Activated CD8-positive, alpha-beta T cell treated with anti-CD3 and anti-CD28 coated beads for 36 hours (primary cell): ENCODE measurements at regions not wholly inside any gene's neighbourhood (a gene's known extent, or its start where the extent isn't known, plus 50 kb on each side); places are given as distances from the start of the nearest gene placed in this dataset.

Experiments
- ATAC-seq: fragments of 200-7000 bp; cut with Tn5 transposase; one replicate; pipeline ENCODE4 v1.10.0; 2021; ENCODE audit warnings: mild to moderate bottlenecking, moderate library complexity
- CTCF ChIA-PET: fragments of 350-600 bp; sonication (Branson Sonifier 250); formaldehyde crosslinking; loops from one replicate; lab custom pipeline; 2021; ENCODE audit warnings: antibody characterized with exemption; lab: Charles Lee
- POLR2A ChIA-PET: fragments of 350-600 bp; sonication (Branson Sonifier 250); formaldehyde crosslinking; loops from one replicate; lab custom pipeline; 2021; ENCODE audit warnings: antibody characterized with exemption; lab: Charles Lee
- DNase-seq: peaks from one replicate; pipeline ENCODE4 v3.0.0-alpha.2; 2020
- H3K27ac Mint-ChIP-seq: one replicate; pipeline ENCODE4 v1.8.0; 2021; ENCODE audit warnings: mild to moderate bottlenecking, mixed read lengths
- H3K27me3 Mint-ChIP-seq: one replicate; pipeline ENCODE4 v1.8.0; 2021; ENCODE audit warnings: mixed read lengths
- H3K36me3 Mint-ChIP-seq: one replicate; pipeline ENCODE4 v1.8.0; 2021; ENCODE audit warnings: low read depth, mixed read lengths
- H3K4me1 Mint-ChIP-seq: one replicate; pipeline ENCODE4 v1.8.0; 2021; ENCODE audit warnings: low read depth, mixed read lengths
- H3K4me3 Mint-ChIP-seq: one replicate; pipeline ENCODE4 v1.8.0; 2021; ENCODE audit warnings: mild to moderate bottlenecking, moderate library complexity, mixed read lengths
- H3K9me3 Mint-ChIP-seq: one replicate; pipeline ENCODE4 v1.8.0; 2021; ENCODE audit warnings: mixed read lengths
- CTCF ChIP-seq: fragments of 200-600 bp; IDR thresholded peaks from one replicate; pipeline ENCODE4 v1.8.0; 2022; ENCODE audit warnings: antibody characterized with exemption, mild to moderate bottlenecking
- intact Hi-C: fragments of 100-400 bp; cut with micrococcal nuclease; formaldehyde crosslinking; loops from one replicate; pipeline ENCODE4 v1.10.0; 2022

DNA sequence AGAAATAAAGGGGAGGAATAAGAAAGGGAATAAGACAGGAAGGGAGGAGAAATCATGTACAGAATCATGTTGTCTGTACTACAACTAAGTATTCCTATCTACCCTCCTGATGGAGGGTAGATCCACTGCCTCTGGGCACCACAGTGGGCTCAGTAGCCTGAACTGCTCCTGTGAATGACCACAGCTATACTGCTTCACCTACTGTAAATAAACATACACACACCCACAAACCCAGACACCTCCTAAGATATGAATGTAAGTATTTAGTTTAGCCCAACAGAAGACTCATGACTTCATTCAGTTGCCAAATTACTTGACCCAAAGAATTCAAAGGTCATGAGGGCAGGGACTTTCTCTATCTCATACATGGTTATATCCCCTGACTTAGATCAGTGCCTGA, 177.3 kb upstream of the C11orf58 start:
- intact Hi-C loops = no loop called here
- no peak for TF ChIP-seq CTCF
- H3K27me3 Mint-ChIP-seq = no peaks in the 10 kb centered on the region
- ChIA-PET POLR2A (no interaction called here), CTCF (no interaction called here)
- H3K36me3 Mint-ChIP-seq = no peaks in the 10 kb centered on the region
- no peaks in the 10 kb centered on the region for H3K4me1 Mint-ChIP-seq
- H3K4me3 Mint-ChIP-seq = no peak overlapping the region
- no peaks in the 10 kb centered on the region for H3K9me3 Mint-ChIP-seq
- DNase-seq (no peak), ATAC-seq (no peak)
- H3K27ac Mint-ChIP-seq = no peak overlapping the region

GRCh38 chr11:16558494-16558893, 180.0 kb upstream of the C11orf58 start:
- H3K4me1 Mint-ChIP-seq = no peaks in the 10 kb centered on the region
- H3K36me3 Mint-ChIP-seq = no peaks in the 10 kb centered on the region
- no peak for TF ChIP-seq CTCF
- H3K27me3 Mint-ChIP-seq = no peaks in the 10 kb centered on the region
- H3K4me3 Mint-ChIP-seq = no peak overlapping the region
- H3K27ac Mint-ChIP-seq = no peak overlapping the region
- ATAC-seq = no peak
- no peak for DNase-seq
- intact Hi-C loops = no loop called here
- ChIA-PET CTCF (no interaction called here), POLR2A (no interaction called here)
- peaks cover under 1% of the 10 kb centered on the region for H3K9me3 Mint-ChIP-seq

DNA sequence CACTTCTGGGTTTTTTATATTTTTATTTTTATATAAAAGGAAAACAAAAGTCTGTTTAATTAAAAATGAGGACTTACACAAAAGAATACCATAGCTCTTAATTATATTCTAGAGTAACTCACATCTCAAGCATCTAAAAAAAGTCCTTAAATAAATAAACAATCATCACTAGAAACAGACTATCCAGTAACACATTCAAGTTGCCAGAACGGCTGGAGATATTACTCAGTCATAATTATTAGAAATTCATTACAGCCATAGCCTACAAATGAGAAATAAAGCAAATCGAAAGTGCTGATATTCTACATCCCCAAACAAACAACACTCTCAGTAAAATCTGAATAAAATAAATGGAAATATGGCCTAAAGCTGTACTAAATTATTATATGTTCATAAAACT, 182.5 kb upstream of the C11orf58 start:
- H3K4me3 Mint-ChIP-seq = no peak overlapping the region
- DNase-seq (no peak), ATAC-seq (no peak)
- TF ChIP-seq CTCF = no peak
- no peaks in the 10 kb centered on the region for H3K4me1 Mint-ChIP-seq
- POLR2A ChIA-PET = no interaction called here
- no peaks in the 10 kb centered on the region for H3K36me3 Mint-ChIP-seq
- intact Hi-C loops = no loop called here
- H3K27me3 Mint-ChIP-seq = no peaks in the 10 kb centered on the region
- H3K9me3 Mint-ChIP-seq = peaks cover 1% of the 10 kb centered on the region
- CTCF ChIA-PET = no interaction called here
- H3K27ac Mint-ChIP-seq = no peak overlapping the region

DNA sequence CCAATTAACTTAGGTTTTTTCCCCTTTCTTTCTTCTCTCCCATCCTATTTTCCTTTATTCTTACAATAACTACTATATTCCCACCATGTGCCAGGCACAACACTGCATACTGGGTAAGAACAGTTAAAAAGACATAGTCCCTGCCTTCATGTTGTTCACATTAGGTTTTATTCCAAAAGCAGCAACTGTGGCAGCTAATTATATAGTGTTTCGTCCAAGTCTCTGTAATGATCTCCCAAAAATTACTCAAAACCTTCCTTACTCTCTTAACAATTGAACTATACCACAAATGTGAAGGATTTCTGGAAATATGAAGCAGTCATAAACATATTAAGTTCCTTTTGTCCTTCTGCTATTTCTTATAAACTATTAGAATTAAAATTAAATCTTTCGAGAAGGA, 184.1 kb upstream of the C11orf58 start:
- ChIA-PET CTCF (no interaction called here), POLR2A (no interaction called here)
- TF ChIP-seq CTCF = no peak
- Mint-ChIP-seq H3K36me3 (no peaks in the 10 kb centered on the region), H3K9me3 (peaks cover 5% of the 10 kb centered on the region), H3K27me3 (no peaks in the 10 kb centered on the region), H3K4me1 (no peaks in the 10 kb centered on the region), H3K4me3 (no peak overlapping the region), H3K27ac (no peak overlapping the region)
- no peak for DNase-seq
- intact Hi-C loops = no loop called here
- no peak for ATAC-seq

DNA sequence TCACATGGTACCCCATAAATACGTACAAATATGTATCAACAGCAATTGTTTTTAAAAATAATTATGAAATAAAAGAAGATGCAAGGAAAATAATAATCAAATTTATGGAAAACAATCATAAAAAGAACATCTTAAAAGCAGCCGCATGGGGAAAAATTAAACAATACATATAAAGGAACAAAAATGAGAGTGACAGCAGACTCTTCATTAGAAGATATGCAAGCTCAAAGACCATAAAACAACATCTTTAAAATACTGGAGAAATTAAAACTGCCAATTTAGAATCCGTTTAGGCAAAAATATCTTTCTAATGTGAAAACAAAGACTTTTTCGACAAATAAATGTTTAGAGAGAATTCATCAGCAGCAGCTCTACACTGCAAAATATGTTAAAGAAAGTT, 190.6 kb upstream of the C11orf58 start:
- H3K4me1 Mint-ChIP-seq = no peaks in the 10 kb centered on the region
- DNase-seq (no peak), ATAC-seq (no peak)
- intact Hi-C loops = no loop called here
- H3K27ac Mint-ChIP-seq = no peak overlapping the region
- no peak for TF ChIP-seq CTCF
- H3K36me3 Mint-ChIP-seq = no peaks in the 10 kb centered on the region
- H3K4me3 Mint-ChIP-seq = no peak overlapping the region
- CTCF ChIA-PET = no interaction called here
- no peaks in the 10 kb centered on the region for H3K27me3 Mint-ChIP-seq
- POLR2A ChIA-PET = no interaction called here
- H3K9me3 Mint-ChIP-seq = peaks cover 10% of the 10 kb centered on the region
